Upper lobe of left lung (tissue), 6 donors: ENCODE measurements at regions not wholly inside any gene's neighbourhood (a gene's known extent, or its start where the extent isn't known, plus 50 kb on each side); places are given as distances from the start of the nearest gene placed in this dataset.
"Not testable (repeated sequence)": the region's sequence is repeated elsewhere in the genome, so short reads cannot be mapped to it uniquely, and the experiment has no call there.

Source experiments
- ATAC-seq, 2 donors: fragments of 200-7000 bp; cut with Tn5 transposase; one replicate each; pipeline ENCODE4 v1.9.1; 2022; ENCODE audit warnings: mild to moderate bottlenecking in 2 of 2, moderate library complexity in 2 of 2; ENCODE audit not compliant: low FRiP score in 2 of 2
- DNase-seq, 2 donors: peaks; one replicate each; pipeline ENCODE4 v3.0.0-alpha.2; 2019 to 2020
- H3K27ac ChIP-seq, 4 donors: fragments of 200-600 bp; sonication (generic); one replicate each; pipeline ENCODE4 v1.5.1; 2016 to 2019
- H3K27me3 ChIP-seq, 4 donors: fragments of 200-600 bp; sonication (generic); one replicate each; pipeline ENCODE4 v1.5.1; 2017 to 2019
- H3K36me3 ChIP-seq, 4 donors: fragments of 200-600 bp; sonication (generic); one replicate each; pipeline ENCODE4 v1.5.1; 2016 to 2019
- H3K4me1 ChIP-seq, 4 donors: fragments of 200-600 bp; sonication (generic); one replicate each; pipeline ENCODE4 v1.5.1; 2018 to 2019
- H3K4me3 ChIP-seq, 4 donors: fragments of 200-600 bp; sonication (generic); one replicate each; pipeline ENCODE4 v1.5.1; 2017 to 2019; ENCODE audit warnings: mild to moderate bottlenecking in 2 of 4, moderate library complexity in 1 of 4
- H3K9me3 ChIP-seq, 4 donors: fragments of 200-600 bp; sonication (generic); one replicate each; pipeline ENCODE4 v1.5.1; 2018 to 2019
- EP300 ChIP-seq, 4 donors: sonication (generic); formaldehyde crosslinking; IDR thresholded peaks; one replicate each; pipeline ENCODE4 v1.5.1; 2017; ENCODE audit warnings: antibody characterized with exemption in 4 of 4, control low read depth in 2 of 4
- POLR2A ChIP-seq, 4 donors: fragments of 450-650 bp; IDR thresholded peaks; one replicate each; pipeline ENCODE4 v1.5.1; 2016 to 2017; ENCODE audit warnings: antibody characterized with exemption in 4 of 4, mild to moderate bottlenecking in 2 of 4
- POLR2AphosphoS5 ChIP-seq, 2 donors: sonication (generic); formaldehyde crosslinking; IDR thresholded peaks; one replicate each; pipeline ENCODE4 v1.5.1; 2017; ENCODE audit warnings: antibody characterized with exemption in 2 of 2
- WGBS, 2 donors: methylation state at CpG; one replicate each; pipeline ENCODE4 v1.1.5; 2017 to 2018; 5-methylcytosine and 5-hydroxymethylcytosine counted together
- TF ChIP-seq, protein P1 (sequence below), 6 experiments: fragments of 450-650 bp in 4 of 6; fragments of 200-600 bp in 2 of 6; sonication (generic) in 2 of 6; IDR thresholded peaks; one replicate each; pipeline ENCODE4 v1.5.1; 2016 to 2019; ENCODE audit warnings: antibody characterized with exemption in 6 of 6
- donor health status: DM: no; HTN: no; CAD: no; lungs with moderate emphysema.
- donor health status: DM: no; HTN: yes; CAD: no; lungs with severe emphysema.

DNA sequence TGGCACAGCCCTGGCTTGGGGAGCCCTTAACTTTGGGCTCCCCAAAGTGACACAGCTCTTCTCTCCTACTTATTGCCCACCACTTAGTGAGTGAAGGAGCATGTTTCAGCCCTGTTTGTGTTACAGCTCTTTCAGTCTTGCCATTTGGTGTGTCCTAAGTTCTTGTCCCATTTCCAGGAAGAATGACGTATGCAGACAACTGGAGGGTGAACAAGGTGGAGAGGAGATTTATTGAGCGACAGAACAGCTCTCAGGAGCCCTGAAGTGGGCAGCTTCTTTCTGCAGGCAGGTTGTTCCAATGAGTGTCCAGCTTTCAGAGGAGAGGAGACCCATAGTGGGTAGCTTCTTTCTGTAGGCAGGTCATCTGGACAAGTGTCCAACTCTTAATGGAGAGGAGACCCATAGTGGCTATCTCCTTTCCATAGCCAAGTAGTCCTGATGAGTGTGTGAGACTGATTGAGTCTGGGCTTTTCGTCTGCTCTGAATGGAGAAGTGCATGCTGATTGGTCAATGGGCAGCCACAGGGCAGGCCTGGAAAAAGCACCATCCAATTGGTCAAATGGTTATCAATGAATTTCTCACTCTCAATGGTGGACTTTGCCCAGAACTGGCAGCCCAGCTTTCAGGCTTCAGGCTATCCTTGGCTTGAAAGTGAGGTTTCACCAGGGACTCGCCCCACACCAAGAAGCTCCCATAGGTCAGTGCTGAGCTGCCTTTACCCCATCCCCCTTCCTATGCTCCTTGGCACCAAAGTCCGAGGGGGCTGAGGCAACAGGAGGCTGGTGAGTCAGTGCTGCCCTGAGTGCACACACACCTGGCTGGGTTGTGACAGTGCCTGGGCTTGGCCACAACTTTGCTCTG is 688.2 kb downstream of the NYAP2 start:
- Histone ChIP-seq H3K27ac (no peak overlapping the region), H3K36me3 (no peaks in the 10 kb centered on the region), H3K4me3 (no peak overlapping the region), H3K4me1 (no peaks in the 10 kb centered on the region), H3K27me3 (no peaks in the 10 kb centered on the region), H3K9me3 (no peaks in the 10 kb centered on the region)
- TF ChIP-seq POLR2A (IDR thresholded peaks at IDR 0.05) (no peak), POLR2AphosphoS5 (IDR thresholded peaks at IDR 0.05) (no peak), EP300 (IDR thresholded peaks at IDR 0.05) (no peak)
- TF ChIP-seq, protein P1, sequence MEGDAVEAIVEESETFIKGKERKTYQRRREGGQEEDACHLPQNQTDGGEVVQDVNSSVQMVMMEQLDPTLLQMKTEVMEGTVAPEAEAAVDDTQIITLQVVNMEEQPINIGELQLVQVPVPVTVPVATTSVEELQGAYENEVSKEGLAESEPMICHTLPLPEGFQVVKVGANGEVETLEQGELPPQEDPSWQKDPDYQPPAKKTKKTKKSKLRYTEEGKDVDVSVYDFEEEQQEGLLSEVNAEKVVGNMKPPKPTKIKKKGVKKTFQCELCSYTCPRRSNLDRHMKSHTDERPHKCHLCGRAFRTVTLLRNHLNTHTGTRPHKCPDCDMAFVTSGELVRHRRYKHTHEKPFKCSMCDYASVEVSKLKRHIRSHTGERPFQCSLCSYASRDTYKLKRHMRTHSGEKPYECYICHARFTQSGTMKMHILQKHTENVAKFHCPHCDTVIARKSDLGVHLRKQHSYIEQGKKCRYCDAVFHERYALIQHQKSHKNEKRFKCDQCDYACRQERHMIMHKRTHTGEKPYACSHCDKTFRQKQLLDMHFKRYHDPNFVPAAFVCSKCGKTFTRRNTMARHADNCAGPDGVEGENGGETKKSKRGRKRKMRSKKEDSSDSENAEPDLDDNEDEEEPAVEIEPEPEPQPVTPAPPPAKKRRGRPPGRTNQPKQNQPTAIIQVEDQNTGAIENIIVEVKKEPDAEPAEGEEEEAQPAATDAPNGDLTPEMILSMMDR (IDR thresholded peaks at IDR 0.05): no peak
- no peak for DNase-seq
- WGBS, 2 donors: 94 to 100% methylated on average over 3 to 4 of the region's 5 CpGs
- peak in 1 of 2 donors; percentile 51 for ATAC-seq

DNA sequence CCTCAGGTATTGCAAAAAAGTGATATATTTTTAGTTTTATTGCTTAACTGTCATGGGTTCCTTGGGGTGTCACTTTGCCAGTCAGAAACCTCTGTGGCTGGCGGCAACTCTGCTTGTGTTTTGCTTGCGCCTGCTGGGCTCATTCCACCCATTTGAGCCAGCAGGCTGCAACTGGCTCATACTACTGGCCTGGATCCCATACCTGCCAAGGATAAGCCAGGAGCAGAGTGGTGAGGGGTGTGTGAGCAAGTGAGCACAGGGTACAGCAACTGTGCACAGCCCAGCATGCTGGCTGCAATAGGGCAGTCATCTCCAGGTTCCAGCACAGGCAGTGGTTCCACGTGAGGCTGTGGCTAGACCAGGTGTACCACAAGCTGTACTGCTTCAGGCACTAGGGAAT is 687.5 kb downstream of the NYAP2 start:
- TF ChIP-seq, protein P1 (IDR thresholded peaks at IDR 0.05): no peak
- TF ChIP-seq EP300 (IDR thresholded peaks at IDR 0.05): no peak
- no peak for TF ChIP-seq POLR2A (IDR thresholded peaks at IDR 0.05)
- no peak for TF ChIP-seq POLR2AphosphoS5 (IDR thresholded peaks at IDR 0.05)
- Histone ChIP-seq H3K27me3 (no peaks in the 10 kb centered on the region), H3K4me3 (no peak overlapping the region), H3K27ac (no peak overlapping the region), H3K4me1 (no peaks in the 10 kb centered on the region), H3K36me3 (no peaks in the 10 kb centered on the region), H3K9me3 (no peaks in the 10 kb centered on the region)
- no peak for DNase-seq
- 94% methylated on average over 2 to 3 of the region's 3 CpGs for WGBS, 2 donors
- no peak for ATAC-seq

DNA sequence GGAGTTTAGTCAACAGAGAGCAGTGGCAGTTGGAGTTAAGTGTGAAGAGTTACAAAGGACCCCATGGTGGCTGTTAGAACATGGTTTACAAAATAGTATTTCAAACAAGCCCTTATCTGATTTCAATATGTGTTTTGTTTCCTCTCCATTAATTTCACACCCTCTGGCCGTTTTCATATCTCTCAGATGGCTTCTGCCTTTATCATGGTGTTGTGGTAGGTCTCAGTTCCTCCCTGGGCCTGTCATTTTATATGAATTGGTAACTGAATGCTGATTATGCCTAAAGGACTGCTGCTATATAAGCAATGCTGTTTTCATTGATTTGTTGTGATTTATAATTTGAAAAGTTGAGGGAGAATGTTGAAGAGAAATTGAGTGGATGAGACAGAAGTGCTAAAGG is 686.7 kb downstream of the NYAP2 start:
- Histone ChIP-seq H3K4me1 (no peaks in the 10 kb centered on the region), H3K27me3 (no peaks in the 10 kb centered on the region), H3K9me3 (no peaks in the 10 kb centered on the region), H3K27ac (no peak overlapping the region), H3K4me3 (no peak overlapping the region), H3K36me3 (no peaks in the 10 kb centered on the region)
- WGBS, 2 donors: 8 to 10% methylated on average over 1 of the region's 1 CpG
- no peak for TF ChIP-seq EP300 (IDR thresholded peaks at IDR 0.05)
- TF ChIP-seq POLR2AphosphoS5 (IDR thresholded peaks at IDR 0.05): no peak
- TF ChIP-seq, protein P1 (IDR thresholded peaks at IDR 0.05): no peak
- TF ChIP-seq POLR2A (IDR thresholded peaks at IDR 0.05): no peak
- ATAC-seq (no peak), DNase-seq (no peak)

DNA sequence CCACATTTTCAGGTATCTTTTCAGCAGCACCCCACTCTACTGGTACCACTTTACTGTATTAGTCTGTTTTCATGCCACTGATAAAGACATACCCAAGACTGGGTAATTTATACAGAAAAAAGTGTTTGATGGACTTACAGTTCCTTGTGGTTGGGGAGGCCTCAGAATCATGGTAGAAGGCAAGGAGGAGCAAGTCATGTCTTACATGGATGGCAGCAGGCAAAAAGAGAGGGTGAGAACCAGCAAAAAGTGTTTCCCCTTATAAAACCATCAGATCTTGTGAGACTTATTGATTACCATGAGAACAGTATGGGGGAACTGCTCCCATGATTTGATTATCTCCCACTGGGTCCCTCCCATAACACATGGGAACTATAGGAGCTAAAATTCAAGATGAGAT is 685.9 kb downstream of the NYAP2 start:
- H3K36me3 ChIP-seq, DNase-seq, H3K27ac ChIP-seq, H3K9me3 ChIP-seq, H3K27me3 ChIP-seq, ATAC-seq, H3K4me1 ChIP-seq, H3K4me3 ChIP-seq: not testable (repeated sequence)

DNA sequence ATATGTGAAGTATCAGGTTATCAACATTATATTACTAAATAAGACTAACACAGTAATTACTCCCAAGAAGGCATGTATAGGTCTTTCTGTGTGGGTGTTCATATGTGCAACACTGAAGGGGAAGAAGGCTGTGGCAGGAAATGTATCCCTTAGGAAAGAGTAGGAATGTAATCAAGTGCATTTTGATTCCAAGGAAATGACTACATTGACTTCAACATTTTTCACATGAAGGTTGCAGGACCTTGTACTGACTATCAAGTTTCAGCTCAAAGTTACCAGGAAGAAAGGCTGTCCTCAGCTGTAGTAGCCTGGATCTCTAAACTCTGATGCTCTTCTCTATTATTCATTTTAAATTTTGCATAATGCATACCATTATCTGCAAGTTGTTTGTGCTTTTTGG is 680.8 kb downstream of the NYAP2 start:
- H3K27ac ChIP-seq: no peak overlapping the region
- no peaks in the 10 kb centered on the region for H3K36me3 ChIP-seq
- H3K9me3 ChIP-seq: no peaks in the 10 kb centered on the region
- no peaks in the 10 kb centered on the region for H3K27me3 ChIP-seq
- no peak for TF ChIP-seq POLR2AphosphoS5 (IDR thresholded peaks at IDR 0.05)
- no peak for TF ChIP-seq EP300 (IDR thresholded peaks at IDR 0.05)
- no peak for TF ChIP-seq POLR2A (IDR thresholded peaks at IDR 0.05)
- TF ChIP-seq, protein P1 (IDR thresholded peaks at IDR 0.05): no peak
- DNase-seq: no peak
- ATAC-seq: no peak
- H3K4me1 ChIP-seq: no peaks in the 10 kb centered on the region
- no peak overlapping the region for H3K4me3 ChIP-seq
